CD1c-positive myeloid dendritic cell (primary cell): ENCODE measurements at regions not wholly inside any gene's neighbourhood (a gene's known extent, or its start where the extent isn't known, plus 50 kb on each side); places are given as distances from the start of the nearest gene placed in this dataset.
"Not testable (repeated sequence)": the region's sequence is repeated elsewhere in the genome, so short reads cannot be mapped to it uniquely, and the experiment has no call there.

Source experiments
- DNase-seq: peaks from one replicate; pipeline ENCODE4 v3.0.0-alpha.2; 2016; ENCODE audit errors: extremely low spot score

DNA sequence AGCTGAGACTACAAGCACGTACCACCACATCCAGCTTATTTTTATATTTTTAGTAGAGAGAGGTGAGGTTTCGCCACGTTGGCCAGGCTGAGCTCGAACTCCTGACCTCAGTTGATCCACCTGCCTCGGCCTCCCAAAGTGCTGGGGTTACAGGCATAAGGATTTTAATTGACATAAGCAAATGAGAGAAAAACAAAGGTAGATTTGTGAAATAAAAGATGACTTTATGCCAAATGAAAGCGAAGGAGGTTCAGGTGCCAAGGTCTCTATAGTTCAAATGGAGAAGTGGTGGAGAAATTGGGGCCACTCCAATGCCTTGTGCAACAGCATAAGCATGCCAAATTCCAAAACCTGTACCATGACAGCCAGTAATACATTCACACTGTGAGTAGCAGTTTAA lies 180.6 kb downstream of the MREG start:
- no peak for DNase-seq

DNA sequence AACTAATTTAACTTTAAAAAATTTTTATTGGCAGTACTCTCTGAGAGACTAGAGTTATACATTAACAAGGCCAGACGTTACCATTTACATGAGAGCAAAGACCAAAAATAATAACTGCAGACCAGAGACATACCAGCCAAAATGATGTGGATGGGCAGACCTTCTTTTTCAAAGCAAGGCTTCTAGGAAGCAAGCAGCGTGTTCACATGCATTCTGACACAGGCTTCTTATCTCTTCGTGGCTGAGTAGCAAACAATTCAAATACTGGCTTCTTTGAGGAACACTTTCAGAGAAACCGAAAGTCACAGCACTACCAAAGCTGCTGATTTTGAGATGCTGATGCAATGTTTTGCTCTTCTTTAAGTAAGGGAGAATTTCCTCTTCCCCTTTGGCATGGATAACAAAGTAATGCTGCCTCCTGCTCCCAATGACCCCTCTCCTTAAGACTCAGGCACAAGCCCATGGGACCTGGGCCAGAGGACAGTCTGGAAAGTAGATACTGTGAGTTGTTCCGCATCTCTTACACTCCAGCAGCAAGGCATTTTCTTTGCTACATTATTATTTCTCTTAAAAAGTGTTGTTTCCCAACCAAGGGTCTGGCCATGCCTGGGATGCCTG lies 181.9 kb downstream of the MREG start:
- DNase-seq: peak; percentile 60

DNA sequence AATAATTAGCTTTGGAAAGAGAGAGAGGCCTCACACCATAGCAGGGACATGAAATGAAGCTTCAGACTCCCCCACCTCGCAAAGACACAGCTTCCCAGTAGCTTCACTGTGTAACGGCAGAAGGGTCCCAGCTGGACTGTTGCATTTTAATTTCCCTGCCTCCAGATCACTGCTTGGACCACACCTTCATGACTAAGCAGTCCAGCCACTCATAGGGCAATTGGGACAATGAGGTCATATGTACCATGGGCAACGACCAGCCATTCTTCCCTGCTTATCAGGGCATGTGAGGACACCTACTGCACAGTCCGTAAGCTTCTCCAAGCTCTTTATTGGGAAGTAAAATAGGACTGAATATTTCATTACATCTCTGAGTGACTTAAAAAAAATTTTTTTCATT lies 183.0 kb downstream of the MREG start:
- no peak for DNase-seq

DNA sequence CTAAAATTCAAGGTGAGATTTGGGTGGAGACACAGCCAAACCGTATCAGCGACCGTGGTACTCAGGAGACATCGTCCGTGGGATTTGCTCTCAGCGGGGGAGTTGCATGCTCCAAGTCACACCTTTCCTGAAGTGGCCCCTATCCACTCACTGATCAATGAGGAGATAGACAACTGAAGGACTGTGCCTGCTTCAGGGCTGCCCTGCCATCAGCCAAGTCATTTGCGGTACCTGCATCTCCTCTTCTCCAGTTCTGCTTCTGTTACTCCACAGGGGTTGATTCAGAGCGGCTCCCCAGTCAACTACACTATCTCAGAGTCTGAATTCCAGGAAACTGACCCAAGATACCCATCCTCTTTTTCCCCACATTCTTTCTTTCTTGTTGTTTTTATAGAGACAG lies 184.1 kb downstream of the MREG start:
- DNase-seq: no peak

DNA sequence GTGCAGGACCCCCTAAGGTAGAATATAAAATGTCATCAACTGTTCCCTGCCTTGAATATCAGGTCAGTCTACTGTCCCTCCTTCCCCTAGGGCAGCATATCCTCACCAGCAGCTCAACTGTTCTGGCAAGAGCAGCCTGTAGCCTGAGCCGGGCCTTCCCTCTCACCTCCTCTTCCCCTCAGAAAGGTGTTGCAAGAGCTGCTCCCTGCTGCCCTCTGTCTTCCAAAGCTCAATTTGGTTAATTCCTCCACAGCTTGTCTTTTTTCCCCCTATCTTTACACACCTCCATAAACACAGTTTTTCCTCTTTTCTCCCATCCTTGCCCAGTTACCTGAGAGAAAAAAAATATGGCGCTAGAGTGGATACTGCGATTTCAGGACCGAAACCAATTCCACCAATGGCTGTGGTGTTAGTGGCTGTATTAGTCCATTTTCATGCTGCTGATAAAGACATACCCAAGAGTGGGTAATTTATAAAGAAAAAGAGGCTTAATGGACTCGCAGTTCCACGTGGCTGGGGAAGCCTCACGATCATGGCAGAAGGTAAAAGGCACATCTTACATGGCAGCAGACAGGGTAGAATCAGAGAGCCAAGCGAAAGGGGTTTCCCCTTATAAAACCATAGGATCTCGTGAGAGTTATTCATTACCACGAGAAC lies 184.7 kb downstream of the MREG start:
- DNase-seq: peak; percentile 53

DNA sequence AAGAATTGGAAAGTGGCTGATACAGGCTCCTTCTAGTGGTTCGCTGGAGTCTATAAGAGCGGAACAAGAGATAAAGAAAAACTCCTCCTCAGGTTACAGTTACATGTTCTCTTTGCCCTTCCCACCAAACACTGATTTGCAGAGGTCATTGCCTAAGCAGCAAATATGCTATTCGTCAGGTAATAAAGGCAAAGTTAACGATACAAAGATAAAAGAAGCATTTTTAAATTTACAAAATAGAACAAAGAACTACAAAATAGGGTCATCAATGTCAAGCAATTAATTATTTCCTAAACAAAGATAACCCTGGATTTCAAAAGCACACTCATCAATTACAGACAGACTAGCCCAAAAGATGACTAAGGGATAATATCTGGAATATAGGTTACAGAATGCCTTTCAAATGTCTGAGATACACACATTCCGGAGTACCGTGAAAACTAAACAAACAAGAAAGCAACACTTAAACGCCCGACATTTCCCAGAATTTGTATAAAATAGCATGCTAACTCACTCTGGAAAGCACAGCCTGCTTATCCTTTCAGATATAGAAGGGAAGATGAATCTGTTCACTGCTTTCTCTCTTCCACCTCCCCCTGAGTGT lies 186.4 kb downstream of the MREG start:
- no peak for DNase-seq

DNA sequence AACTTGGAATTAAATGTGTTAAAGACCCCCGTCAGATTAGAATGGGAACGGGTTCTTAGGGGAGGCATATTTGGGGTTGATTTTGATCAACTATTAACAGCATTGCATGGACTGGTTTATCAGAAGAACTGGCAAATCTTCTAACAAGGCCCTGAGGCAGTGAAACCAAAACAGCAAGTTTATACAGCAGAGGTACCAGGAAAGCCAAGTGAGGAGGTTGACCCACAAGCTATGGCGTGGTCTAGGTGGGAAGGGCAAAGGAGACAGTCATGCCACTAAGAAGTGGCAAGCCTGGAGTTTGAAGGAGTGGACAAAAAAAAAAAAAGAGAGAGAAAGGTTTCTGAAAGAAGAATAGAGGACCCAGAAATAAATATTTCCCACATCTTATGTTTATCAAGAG lies 187.0 kb downstream of the MREG start:
- no peak for DNase-seq

DNA sequence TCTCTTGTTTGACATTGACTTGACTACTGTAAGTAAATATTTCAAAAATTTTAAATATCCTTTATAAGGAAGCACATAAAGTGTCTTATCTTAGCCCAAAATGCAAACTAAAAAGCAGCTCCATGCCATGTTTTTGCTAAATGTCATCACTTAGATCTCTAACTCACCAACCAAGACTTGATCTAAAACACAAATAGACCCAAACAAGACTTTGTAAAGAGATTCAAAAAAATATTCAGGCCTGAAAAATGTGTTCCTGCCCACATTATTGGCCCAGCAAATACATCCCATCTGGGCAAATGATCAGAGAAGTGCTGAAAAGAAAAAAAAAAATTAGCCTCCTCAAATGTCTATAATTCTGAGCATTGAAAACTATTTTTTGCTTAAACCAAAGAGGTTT lies 187.6 kb downstream of the MREG start:
- DNase-seq: no peak

DNA sequence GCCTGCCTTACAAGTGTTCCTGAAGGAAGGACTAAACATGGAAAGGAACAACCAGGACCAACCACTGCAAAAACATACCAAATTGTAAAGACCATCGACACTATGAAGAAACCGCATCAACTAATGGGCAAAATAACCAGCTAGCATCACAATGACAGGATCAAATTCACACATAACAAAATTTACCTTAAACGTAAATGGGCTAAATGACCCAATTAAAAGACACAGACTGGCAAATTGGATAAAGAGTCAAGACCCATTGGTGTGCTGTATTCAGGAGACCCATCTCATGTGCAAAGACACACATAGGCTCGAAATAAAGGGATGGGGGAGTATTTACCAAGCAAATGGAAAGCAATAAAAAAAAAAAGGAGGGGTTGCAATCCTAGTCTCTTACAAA lies 192.1 kb downstream of the MREG start:
- not testable (repeated sequence) for DNase-seq

DNA sequence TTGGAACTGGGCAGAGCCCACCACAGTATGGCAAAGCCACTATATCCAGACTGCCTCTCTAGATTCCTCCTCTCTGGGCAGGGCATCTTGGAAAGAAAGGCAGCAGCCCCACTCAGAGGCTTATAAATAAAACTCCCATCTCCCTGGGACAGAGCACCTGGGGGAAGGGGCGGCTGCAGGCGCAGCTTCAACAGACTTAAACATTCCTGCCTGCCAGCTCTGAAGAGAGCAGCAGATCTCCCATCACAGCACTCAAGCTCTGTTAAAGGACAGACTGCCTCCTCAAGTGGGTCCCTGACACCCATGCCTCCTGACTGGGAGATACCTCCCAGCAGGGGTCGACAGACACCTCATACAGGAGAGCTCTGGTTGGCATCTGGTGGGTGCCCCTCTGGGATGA lies 193.6 kb downstream of the MREG start:
- not testable (repeated sequence) for DNase-seq

DNA sequence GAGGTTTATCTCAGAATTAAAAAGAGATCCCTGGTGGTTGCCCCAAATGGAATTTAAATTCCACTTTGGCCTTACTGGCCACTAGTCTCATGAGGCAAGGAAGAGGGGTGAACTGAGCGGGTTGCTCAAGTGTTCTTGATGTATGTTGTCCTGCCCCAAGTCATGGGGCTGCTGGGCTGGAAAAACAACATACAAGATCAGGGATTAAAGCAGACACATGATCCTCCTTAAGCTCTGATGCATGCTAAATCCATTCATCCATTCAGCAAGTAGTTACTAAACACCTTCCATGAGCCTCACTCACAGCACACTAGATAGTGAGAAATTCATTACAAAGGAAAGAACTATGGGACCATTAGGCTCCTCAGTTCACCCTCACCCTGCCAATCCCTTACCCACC lies 196.3 kb downstream of the MREG start:
- DNase-seq: no peak

DNA sequence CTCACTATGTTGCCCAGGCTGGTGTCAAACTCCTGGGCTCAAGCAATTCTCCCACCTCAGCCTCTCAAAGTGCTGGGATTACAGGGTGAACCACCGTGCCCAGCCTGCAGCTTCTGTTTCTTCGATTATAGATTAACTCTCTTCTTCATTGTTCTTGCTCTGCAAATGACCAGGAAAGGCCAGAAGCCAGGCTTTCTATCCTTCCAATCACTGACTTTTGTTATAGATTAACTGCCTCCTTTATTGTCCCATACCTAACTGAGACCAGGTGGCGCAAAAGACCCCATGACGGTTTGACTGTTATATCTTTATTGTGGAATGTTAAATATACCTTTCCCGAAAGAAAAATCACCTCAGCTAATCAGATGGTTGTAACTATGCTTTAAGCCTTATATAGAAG lies 196.9 kb downstream of the MREG start:
- DNase-seq: no peak

DNA sequence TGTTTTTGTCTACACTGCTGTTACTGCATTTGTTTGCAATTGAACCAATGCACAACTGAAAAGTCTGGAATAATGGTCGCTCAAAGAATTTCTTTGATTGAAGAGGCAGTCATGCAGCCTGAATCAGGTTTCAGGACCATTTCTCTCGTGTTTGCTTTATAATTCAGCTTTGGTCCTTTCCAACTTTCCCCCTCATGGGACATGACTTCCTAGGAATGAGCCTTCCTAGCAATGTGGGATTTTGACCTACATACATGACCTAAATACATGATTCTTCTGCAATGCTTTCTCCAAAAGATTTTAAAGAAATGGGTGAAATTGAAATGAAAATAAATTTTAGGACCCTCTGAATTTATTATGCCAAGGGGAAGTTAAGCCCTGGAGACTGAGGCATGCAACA lies 197.4 kb downstream of the MREG start:
- no peak for DNase-seq

DNA sequence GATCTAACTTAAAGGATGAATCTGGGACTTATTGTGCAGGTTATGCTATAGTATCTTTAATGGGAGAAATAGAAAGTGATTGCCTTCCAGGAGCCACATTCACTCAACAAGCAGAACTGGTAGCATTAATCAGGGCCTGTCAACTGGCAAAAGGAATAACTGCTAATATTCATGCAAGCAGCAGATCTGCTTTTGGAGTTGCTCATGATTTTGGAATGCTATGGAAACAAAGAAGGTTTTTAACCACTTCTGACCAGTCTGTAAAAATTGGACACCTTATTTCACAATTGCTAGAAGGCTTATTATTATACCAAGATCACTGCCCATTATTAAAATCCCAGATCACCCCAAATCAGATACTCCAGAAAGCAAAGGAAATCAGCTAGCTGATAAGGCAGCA lies 200.4 kb downstream of the MREG start:
- DNase-seq: no peak

DNA sequence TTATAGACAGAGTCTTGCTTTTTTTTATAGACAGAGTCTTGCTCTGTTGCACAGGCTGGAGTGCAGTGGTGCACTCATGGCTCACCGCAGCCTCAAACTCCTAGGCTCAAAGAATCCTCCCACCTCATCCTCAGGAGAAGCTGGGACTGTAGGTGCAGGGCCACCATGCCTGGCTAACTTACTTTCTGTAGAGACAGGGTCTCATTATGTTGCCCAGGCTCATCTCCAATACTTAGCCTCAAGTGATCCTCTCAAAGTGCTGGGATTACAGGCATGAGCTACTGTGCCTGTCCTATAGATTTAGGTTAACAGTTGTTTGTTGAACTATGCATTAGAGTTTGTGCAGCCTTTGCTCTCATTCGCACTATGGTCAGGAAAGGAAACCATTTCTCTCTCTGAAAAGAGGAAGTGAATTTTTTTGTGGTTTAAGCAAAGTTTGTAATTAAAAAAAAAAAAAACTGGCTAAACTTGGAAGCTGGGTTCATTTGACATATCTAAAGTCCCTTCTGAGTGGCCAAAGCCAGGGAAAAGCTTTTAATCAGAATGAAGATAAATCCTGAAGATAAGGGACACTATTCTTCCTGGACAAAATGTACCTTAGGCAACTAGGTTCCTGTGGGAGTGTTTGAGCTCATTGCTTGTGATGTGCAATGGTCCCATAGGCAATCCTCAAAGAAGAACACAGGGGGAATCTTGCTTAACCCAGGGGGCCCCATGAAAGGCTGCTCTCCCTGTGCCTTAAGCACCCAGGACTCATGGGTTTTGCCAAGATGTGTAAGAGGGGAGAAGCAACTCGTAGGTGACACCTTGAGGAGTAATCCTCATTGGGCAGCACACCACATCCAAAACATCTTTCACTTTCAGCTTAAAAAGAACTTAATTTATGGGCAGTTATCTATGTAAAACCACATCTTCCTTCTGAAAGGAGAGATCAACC lies 201.7 kb downstream of the MREG start:
- peak; percentile 77 for DNase-seq

DNA sequence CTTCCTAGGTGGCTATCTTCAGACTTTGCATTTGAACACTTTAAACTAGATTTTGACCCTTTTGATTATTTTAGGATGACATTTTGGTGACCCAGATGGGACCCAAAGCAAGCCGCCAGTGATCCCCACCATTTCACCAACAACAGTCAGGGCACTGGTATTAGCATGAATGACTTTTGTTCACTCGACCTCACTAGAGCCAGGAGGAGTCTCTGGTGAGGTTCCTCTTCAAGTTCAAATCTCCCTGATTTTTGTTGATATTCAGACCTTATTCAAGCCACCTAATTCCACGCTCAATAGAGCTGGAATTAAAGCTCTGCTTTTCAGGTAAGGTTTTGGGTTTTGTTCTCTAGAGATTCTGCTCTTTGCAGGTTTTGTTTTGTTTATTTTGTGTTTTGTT lies 202.3 kb downstream of the MREG start:
- DNase-seq: no peak

DNA sequence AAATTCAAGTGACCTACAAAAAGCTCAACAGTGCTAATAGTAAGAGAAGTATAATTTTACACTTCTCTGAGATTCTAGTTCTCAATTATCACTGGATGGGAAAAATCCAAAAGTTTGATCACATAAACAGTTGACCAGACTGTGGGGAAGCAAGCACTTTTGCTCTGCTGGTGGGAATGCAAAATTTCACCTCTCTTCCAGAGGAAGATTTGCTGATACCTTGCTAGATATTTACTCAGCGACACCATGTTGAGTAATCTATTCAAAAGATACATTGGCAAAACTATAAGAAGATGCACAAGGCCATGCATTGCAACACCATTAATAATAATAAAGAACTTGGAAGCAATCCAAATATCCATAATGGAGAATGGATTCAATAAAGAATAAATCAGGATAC lies 204.4 kb downstream of the MREG start:
- DNase-seq: no peak

DNA sequence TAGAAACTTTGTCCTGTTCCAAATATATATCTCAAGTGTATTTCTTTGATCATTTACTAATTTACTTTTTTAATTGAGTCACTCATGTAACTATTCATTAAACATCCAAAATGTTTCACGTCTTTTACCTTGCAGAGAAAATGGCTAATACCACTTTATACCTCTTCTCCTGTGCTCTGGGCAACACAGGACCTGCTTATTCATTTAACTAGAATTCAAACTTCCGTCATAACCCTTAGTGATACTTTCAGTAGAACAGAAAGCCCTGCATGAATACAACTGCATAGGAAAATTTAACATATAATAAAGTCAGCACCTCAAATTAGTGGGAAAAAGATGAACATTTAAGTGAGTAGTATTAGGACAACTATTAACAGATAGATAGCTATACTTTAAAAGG lies 205.2 kb downstream of the MREG start:
- DNase-seq: no peak

DNA sequence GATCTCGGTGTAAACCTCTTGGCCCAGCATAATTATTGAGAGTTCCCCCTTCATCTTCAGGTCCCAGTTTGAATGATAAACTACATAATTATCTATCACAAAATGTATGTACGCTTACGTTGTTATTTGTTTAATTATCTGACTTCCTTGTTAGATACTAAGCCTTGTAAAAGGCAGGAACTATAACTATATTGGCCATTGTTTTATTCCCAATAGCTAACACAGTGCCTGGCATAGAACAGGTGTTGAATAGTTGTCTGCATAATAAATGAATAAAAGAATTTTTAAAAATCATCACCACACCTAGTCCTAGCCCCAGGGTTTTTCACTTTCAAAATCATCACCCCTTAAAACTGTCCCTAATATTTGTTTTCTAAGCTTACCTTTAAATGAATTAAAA lies 207.9 kb downstream of the MREG start:
- no peak for DNase-seq

DNA sequence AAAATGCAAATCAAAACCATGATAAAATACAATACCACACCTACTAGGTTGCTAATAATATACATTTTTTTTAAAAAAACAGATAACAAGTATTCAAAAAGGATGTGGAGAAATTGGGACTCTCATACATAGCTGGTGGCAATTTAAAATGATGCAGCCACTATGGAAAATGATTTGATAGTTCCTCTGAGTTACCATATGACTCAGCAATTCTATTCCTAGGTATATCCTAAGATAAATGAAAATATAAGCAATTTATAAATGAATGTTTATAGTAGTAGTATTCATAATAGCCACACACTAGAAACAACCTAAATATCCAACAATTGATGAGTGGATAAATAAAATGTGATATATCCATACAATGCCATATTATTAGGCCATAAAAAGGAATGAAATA lies 210.2 kb downstream of the MREG start:
- no peak for DNase-seq

DNA sequence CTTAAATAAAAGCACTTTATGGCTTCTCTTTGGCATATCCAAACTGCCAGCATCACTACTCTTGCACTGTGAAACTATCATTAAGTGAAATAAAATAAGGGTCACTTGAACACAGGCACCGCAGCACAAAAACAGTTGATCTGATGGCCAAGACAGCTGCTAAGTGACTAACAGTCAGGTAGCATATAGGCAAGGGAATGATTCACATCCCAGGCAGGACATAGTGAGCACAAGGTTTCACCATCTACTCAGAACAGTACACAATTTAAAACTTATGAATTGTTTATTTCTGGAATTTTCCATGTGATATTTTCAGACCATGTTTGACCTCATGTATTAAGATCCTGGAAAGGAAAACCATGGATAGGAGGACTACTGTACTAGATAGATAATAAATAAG lies 214.2 kb downstream of the MREG start:
- no peak for DNase-seq

DNA sequence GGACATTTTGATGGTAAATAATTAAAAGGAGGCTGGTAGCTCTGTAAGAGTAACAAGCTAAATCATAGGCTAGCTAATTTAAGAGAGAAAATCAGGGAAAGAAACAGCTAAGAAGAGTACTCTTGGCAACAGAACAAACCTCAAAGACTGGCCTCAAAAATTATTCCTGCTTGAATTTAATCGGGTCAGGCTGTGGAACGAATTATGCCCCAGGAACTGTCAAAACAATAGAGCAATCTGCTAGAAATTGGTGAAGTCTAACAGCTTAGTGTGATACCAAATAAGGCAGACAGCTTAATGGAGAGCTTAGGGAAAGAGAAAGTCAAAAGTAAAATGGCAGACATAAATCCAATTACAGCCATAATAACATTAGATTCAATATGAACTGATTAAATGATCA lies 215.7 kb downstream of the MREG start:
- no peak for DNase-seq
